K562 (cell line): ENCODE measurements at regions not wholly inside any gene's neighbourhood (a gene's known extent, or its start where the extent isn't known, plus 50 kb on each side); places are given as distances from the start of the nearest gene placed in this dataset.

Source experiments
- ATAC-seq: fragments of 200-7000 bp; cut with Tn5 transposase; 3 replicates; pipeline ENCODE4 v1.9.1; 2020; ENCODE audit warnings: moderate library complexity
- BruUV-seq: library from RNA; stranded (reverse); fragments of 400-500 nt; replicated peaks from 2 replicates; lab custom pipeline; 2021; lab: Mats Ljungman, UMichigan
- CTCF ChIA-PET: fragments of 300-600 bp; formaldehyde crosslinking; extraction: SDS; loops from one replicate; lab custom pipeline; 2021; ENCODE audit warnings: low intra/inter-chr PET ratio; lab: Yijun Ruan, JAX
- POLR2A ChIA-PET: fragments of 300-600, 350-650 bp; sonication (Branson Sonifier 250); formaldehyde crosslinking; extraction: SDS; loops from one replicate; lab custom pipeline; 2021; ENCODE audit warnings: antibody characterized with exemption, inconsistent platforms; lab: Yijun Ruan, JAX
- DNase-seq, 4 experiments: peaks; one replicate each; pipeline versions ENCODE4 v3.0.0 to v3.0.0-alpha.2; 2011 to 2018; ENCODE audit warnings: low spot score in 3 of 4, mixed read lengths in 3 of 4; ENCODE audit errors: extremely low read depth in 1 of 4
- FAIRE-seq: peaks from 2 replicates; lab custom pipeline; 2011; peaks lifted over from hg19 to GRCh38; lab: Jason Lieb, UNC
- H2AFZ ChIP-seq: 2 replicates; pipeline ENCODE4 v1.6.0; 2011; ENCODE audit warnings: low read depth, low read length, control low read depth, inconsistent platforms
- H3K27ac ChIP-seq: fragments of 200-600 bp; 3 replicates; pipeline ENCODE4 v1.8.0; 2011; ENCODE audit warnings: low read depth, mild to moderate bottlenecking, control low read depth, inconsistent platforms, low read length, moderate library complexity, mixed read lengths; ENCODE audit errors: extremely low read depth
- H3K27me3 ChIP-seq, 2 experiments: fragments of 300-600 bp in 1 of 2; 2 replicates in 1 of 2; 3 replicates in 1 of 2; pipeline versions ENCODE4 v1.6.0 to v1.8.0; 2011; ENCODE audit warnings: inconsistent platforms in 2 of 2, low read length in 2 of 2, mild to moderate bottlenecking in 1 of 2, mixed read lengths in 1 of 2, moderate library complexity in 1 of 2; ENCODE audit not compliant: control insufficient read depth in 2 of 2, insufficient read depth in 2 of 2
- H3K36me3 ChIP-seq: fragments of 300-600 bp; 3 replicates; pipeline ENCODE4 v1.8.0; 2011; ENCODE audit warnings: mild to moderate bottlenecking, low read length, inconsistent platforms; ENCODE audit not compliant: control insufficient read depth, insufficient read depth
- H3K4me1 ChIP-seq, 2 experiments: fragments of 200-600 bp in 1 of 2; replicated peaks in 1 of 2; 2 replicates in 1 of 2; 3 replicates in 1 of 2; pipeline versions ENCODE4 v1.5.1 to v1.8.0; 2011; ENCODE audit warnings: inconsistent platforms in 2 of 2, low read length in 2 of 2, mild to moderate bottlenecking in 1 of 2, mixed read lengths in 1 of 2, moderate library complexity in 1 of 2; ENCODE audit not compliant: control insufficient read depth in 2 of 2, insufficient read depth in 2 of 2
- H3K4me2 ChIP-seq: 2 replicates; pipeline ENCODE4 v1.6.1; 2011; ENCODE audit warnings: low read length, control low read depth, inconsistent platforms, mixed read lengths; ENCODE audit not compliant: insufficient read depth
- H3K4me3 ChIP-seq: fragments of 200-600 bp; sonication (generic), shearing (Covaris generic); 2 replicates; pipeline ENCODE4 v1.5.1; 2016; ENCODE audit warnings: control low read depth, inconsistent platforms
- H3K79me2 ChIP-seq: fragments of 200-600 bp; 3 replicates; pipeline ENCODE4 v1.8.0; 2011; ENCODE audit warnings: low read length, inconsistent platforms; ENCODE audit not compliant: control insufficient read depth, insufficient read depth
- H3K9ac ChIP-seq, 2 experiments: 2 replicates each; pipeline versions ENCODE4 v1.6.0 to v1.6.1; 2011; ENCODE audit warnings: low read depth in 2 of 2, low read length in 2 of 2, control low read depth in 1 of 2, inconsistent platforms in 1 of 2, mild to moderate bottlenecking in 1 of 2, mixed read lengths in 1 of 2; ENCODE audit not compliant: insufficient read depth in 1 of 2
- H3K9me1 ChIP-seq: one replicate; pipeline ENCODE4 v1.6.0; 2011; ENCODE audit warnings: inconsistent platforms, mild to moderate bottlenecking, low read length, moderate library complexity; ENCODE audit not compliant: control insufficient read depth, insufficient read depth
- H3K9me3 ChIP-seq: replicated peaks from 2 replicates; pipeline ENCODE4 v1.5.1; 2011; ENCODE audit warnings: low read depth, low read length, inconsistent platforms; ENCODE audit not compliant: control insufficient read depth, insufficient read depth
- H4K20me1 ChIP-seq: replicated peaks from 2 replicates; pipeline ENCODE4 v1.6.1; 2011; ENCODE audit warnings: low read length, inconsistent platforms, mixed read lengths; ENCODE audit not compliant: control insufficient read depth, insufficient read depth
- ATF3 ChIP-seq, 2 experiments: fragments of 450-650 bp in 1 of 2; sonication (generic) in 1 of 2; formaldehyde crosslinking in 1 of 2; IDR thresholded peaks in 1 of 2; conservative IDR thresholded peaks in 1 of 2; 2 replicates each; pipeline versions ENCODE4 v1.6.1 to v1.8.1; 2016 to 2023; ENCODE audit warnings: mild to moderate bottlenecking in 2 of 2, moderate library complexity in 2 of 2, inconsistent platforms in 1 of 2, missing genetic modification reagents in 1 of 2
- BACH1 ChIP-seq: fragments of 200-800 bp; sonication (Bioruptor generic); IDR thresholded peaks from 2 replicates; pipeline ENCODE4 v1.6.1; 2016; ENCODE audit warnings: missing genetic modification characterization, missing compliant biosample characterization
- DPF2 ChIP-seq: fragments of 450-650 bp; IDR thresholded peaks from 2 replicates; pipeline ENCODE4 v1.6.1; 2016
- EP300 ChIP-seq: IDR thresholded peaks from 2 replicates; pipeline ENCODE4 v1.6.1; 2012; ENCODE audit warnings: low read length, improper control_type of control experiment
- FOSL1 ChIP-seq: fragments of 200-800 bp; sonication (Bioruptor generic); conservative IDR thresholded peaks from 2 replicates; pipeline ENCODE4 v1.6.1; 2016; ENCODE audit warnings: missing genetic modification characterization, missing compliant biosample characterization
- JUND ChIP-seq, 2 experiments: IDR thresholded peaks; 2 replicates in 1 of 2; 3 replicates in 1 of 2; pipeline ENCODE4 v1.6.1; 2011; ENCODE audit warnings: borderline replicate concordance in 2 of 2, low read depth in 2 of 2, low read length in 2 of 2, improper control_type of control experiment in 1 of 2, missing biosample characterization in 1 of 2, missing genetic modification characterization in 1 of 2, missing genetic modification reagents in 1 of 2
- MITF ChIP-seq: IDR thresholded peaks from 2 replicates; pipeline ENCODE4 v1.6.1; 2014; ENCODE audit warnings: antibody characterized with exemption
- NFE2 ChIP-seq: IDR thresholded peaks from 2 replicates; pipeline ENCODE4 v1.6.1; 2014; ENCODE audit warnings: antibody characterized with exemption, low read depth
- RCOR1 ChIP-seq, 2 experiments: IDR thresholded peaks; 2 replicates each; pipeline ENCODE4 v1.6.1; 2012; ENCODE audit warnings: low read depth in 2 of 2, low read length in 2 of 2, borderline replicate concordance in 1 of 2, improper control_type of control experiment in 1 of 2
- THAP12 ChIP-seq: fragments of 250-450 bp; sonication (Bioruptor Pico); IDR thresholded peaks from 2 replicates; pipeline ENCODE4 v1.9.0; 2021; ENCODE audit warnings: mild to moderate bottlenecking, inconsistent platforms
- TSC22D4 ChIP-seq: fragments of 450-650 bp; IDR thresholded peaks from 2 replicates; pipeline ENCODE4 v1.6.1; 2016; ENCODE audit warnings: missing genetic modification characterization, missing biosample characterization, control low read depth
- VEZF1 ChIP-seq: fragments of 200-800 bp; sonication (Bioruptor generic); IDR thresholded peaks from 2 replicates; pipeline ENCODE4 v1.6.1; 2017; ENCODE audit warnings: missing genetic modification characterization, missing compliant biosample characterization
- WGBS: fragments of 100-300 bp; shearing (Covaris generic); methylation state at CpG from one replicate; pipeline ENCODE4 v1.1.6; 2016; ENCODE audit warnings: low coverage, mixed read lengths; ENCODE audit not compliant: insufficient coverage; ENCODE audit errors: missing lambda C conversion rate; 5-methylcytosine and 5-hydroxymethylcytosine counted together
- in situ Hi-C: fragments of 300-500 bp; cut with MboI; formaldehyde crosslinking; loops from 4 replicates; pipeline ENCODE4 v1.15.0; 2018; ENCODE audit warnings: inconsistent platforms, mixed read lengths
- intact Hi-C: fragments of 100-400 bp; cut with micrococcal nuclease; formaldehyde crosslinking; loops from 2 replicates; pipeline ENCODE4 v1.14.2; 2022

DNA sequence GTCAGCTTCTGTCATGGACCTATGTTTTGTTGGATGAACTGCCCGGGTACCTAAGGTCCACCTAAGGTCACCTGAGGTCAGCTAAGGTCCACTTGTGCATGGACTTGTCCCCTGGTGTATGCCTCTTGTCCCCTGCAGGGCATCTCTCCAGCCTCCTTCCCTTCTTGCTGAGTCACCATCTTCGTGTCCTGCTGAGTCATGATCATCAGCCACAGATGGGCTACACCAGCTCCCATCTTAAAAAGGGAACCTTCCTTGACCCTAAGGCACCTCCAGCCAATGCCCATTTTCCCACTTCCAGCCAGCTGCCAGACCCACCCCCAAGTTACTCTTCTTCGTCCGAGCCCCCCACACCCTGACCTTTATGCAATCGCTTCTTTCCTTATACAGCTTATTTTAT, 544.9 kb downstream of the TBC1D22A start:
- Histone ChIP-seq H3K36me3 (no peaks in the 10 kb centered on the region), H3K27ac (no peak overlapping the region), H4K20me1 (no peaks in the 10 kb centered on the region), H3K27me3 (peaks cover 0 to 13% of the 10 kb centered on the region in 2 experiments; a peak in 2 of 5 replicates), H2AFZ (no peak overlapping the region), H3K9me3 (no peaks in the 10 kb centered on the region), H3K4me3 (no peak overlapping the region), H3K4me1 (peaks cover 0 to 6% of the 10 kb centered on the region in 2 experiments; a peak in 3 of 5 replicates), H3K9ac (no peak overlapping the region), H3K4me2 (no peak overlapping the region), H3K79me2 (no peaks in the 10 kb centered on the region), H3K9me1 (no peaks in the 10 kb centered on the region)
- FAIRE-seq: peak; percentile 51
- WGBS: 1% methylated on average over 5 of the region's 5 CpGs
- intact Hi-C loops (no loop called here), in situ Hi-C loops (no loop called here)
- CTCF ChIA-PET: no interaction called here
- peak; percentile 29 to 50 (median 42) for DNase-seq
- BruUV-seq: no TSS peak
- POLR2A ChIA-PET: interaction anchor here (0.6 kb wide), 2 partner anchors 216 to 654 kb away, joined by 3 read pairs; no protein-coding TSS in a partner anchor
- peak; percentile 80 for ATAC-seq
- no peak for TF ChIP-seq THAP12 (CRISPR knock-in tag)
- TF ChIP-seq MITF: no peak
- TF ChIP-seq ATF3 (IDR thresholded peaks at IDR 0.05): peak; percentile 58
- TF ChIP-seq ATF3 (CRISPR knock-in tag; conservative IDR thresholded peaks at IDR 0.05): no peak
- TF ChIP-seq VEZF1: no peak
- peak; percentile 95 for TF ChIP-seq BACH1 (tag)
- TF ChIP-seq EP300: peak; percentile 22; the same call in 1 of the 2 replicates
- TF ChIP-seq NFE2: peak; percentile 94
- peak; percentile 52; the same call in 1 of the 2 replicates for TF ChIP-seq DPF2
- TF ChIP-seq RCOR1 (IDR thresholded peaks at IDR 0.05; ENCODE audit: borderline replicate concordance in 1 of 2, low read depth in 2 of 2, low read length in 2 of 2): peak in 1 of 2 experiments; percentile 66; a peak in 2 of 4 replicates
- peak; percentile 63 for TF ChIP-seq FOSL1 (tag)
- no peak for TF ChIP-seq TSC22D4
- TF ChIP-seq JUND (IDR thresholded peaks at IDR 0.05; ENCODE audit: borderline replicate concordance, low read depth, low read length): peak; percentile 61
- peak; percentile 45; the same call in 1 of the 3 replicates for TF ChIP-seq JUND (tag; IDR thresholded peaks at IDR 0.05; ENCODE audit: borderline replicate concordance, low read depth, low read length)
